Pancreas (tissue), 10 donors: ENCODE measurements at regions not wholly inside any gene's neighbourhood (a gene's known extent, or its start where the extent isn't known, plus 50 kb on each side); places are given as distances from the start of the nearest gene placed in this dataset.

Source experiments
- ATAC-seq, 4 donors: fragments of 200-7000 bp; cut with Tn5 transposase; one replicate each; pipeline versions ENCODE4 v1.8.0 to v1.9.1; 2020; ENCODE audit warnings: mild to moderate bottlenecking in 4 of 4, moderate library complexity in 4 of 4
- DNase-seq, 6 donors: peaks; one replicate each; pipeline ENCODE4 v3.0.0-alpha.2; 2020
- FAIRE-seq: peaks from 2 replicates; lab custom pipeline; 2012; peaks lifted over from hg19 to GRCh38; lab: Jason Lieb, UNC
- H3K27ac ChIP-seq, 4 donors: fragments of 200-600 bp; sonication (generic); 1 replicate in 3 of 4; 2 replicates in 1 of 4; pipeline versions ENCODE4 v1.5.0 to v1.8.0; 2020
- H3K27me3 ChIP-seq, 4 donors: fragments of 200-600 bp; one replicate each; pipeline ENCODE4 v1.8.0; 2021
- H3K36me3 ChIP-seq, 3 donors: fragments of 200-600 bp; sonication (generic) in 1 of 3; one replicate each; pipeline versions ENCODE4 v1.5.0 to v1.8.0; 2020 to 2021
- H3K4me1 ChIP-seq, 3 donors: fragments of 200-600 bp; one replicate each; pipeline ENCODE4 v1.8.0; 2021
- H3K4me3 ChIP-seq, 4 donors: fragments of 200-600 bp; sonication (generic) in 2 of 4; one replicate each; pipeline versions ENCODE4 v1.5.0 to v1.8.0; 2020 to 2021
- H3K9me3 ChIP-seq, 4 donors: fragments of 200-600 bp; one replicate each; pipeline ENCODE4 v1.8.0; 2021
- WGBS, 2 donors: extraction: QIAGEN DNeasy Blood & Tissue Kit; methylation state at CpG; one replicate each; pipeline ENCODE4 v1.1.7; 2013; 5-methylcytosine and 5-hydroxymethylcytosine counted together
- intact Hi-C, 3 donors: fragments of 100-400 bp; cut with DNase I; formaldehyde crosslinking; loops; one replicate each; pipeline versions ENCODE4 v1.11.1 to v1.14.2; 2022
- TF ChIP-seq, protein P1 (sequence below), 4 donors: fragments of 200-600 bp; sonication (generic) in 3 of 4; IDR thresholded peaks; one replicate each; pipeline versions ENCODE4 v1.5.0 to v1.8.0; 2021; ENCODE audit warnings: antibody characterized with exemption in 4 of 4
- donor health status: healthy with polysubstance abuse.
- donor health status: DM: no; HTN: no; CAD: no; lungs with moderate emphysema.
- donor health status: DM: no; HTN: no; CAD: no.
- donor health status: control.
- donor health status: control.
- donor health status: Bipolar disorder and iron deficiency.
- donor health status: DM: yes; HTN: yes; CAD: no.
- donor health status: DM: no; HTN: no; CAD: no.
- donor health status: DM: no; HTN: no; CAD: no.
- donor health status: DM: yes; HTN: yes; CAD: no.

DNA sequence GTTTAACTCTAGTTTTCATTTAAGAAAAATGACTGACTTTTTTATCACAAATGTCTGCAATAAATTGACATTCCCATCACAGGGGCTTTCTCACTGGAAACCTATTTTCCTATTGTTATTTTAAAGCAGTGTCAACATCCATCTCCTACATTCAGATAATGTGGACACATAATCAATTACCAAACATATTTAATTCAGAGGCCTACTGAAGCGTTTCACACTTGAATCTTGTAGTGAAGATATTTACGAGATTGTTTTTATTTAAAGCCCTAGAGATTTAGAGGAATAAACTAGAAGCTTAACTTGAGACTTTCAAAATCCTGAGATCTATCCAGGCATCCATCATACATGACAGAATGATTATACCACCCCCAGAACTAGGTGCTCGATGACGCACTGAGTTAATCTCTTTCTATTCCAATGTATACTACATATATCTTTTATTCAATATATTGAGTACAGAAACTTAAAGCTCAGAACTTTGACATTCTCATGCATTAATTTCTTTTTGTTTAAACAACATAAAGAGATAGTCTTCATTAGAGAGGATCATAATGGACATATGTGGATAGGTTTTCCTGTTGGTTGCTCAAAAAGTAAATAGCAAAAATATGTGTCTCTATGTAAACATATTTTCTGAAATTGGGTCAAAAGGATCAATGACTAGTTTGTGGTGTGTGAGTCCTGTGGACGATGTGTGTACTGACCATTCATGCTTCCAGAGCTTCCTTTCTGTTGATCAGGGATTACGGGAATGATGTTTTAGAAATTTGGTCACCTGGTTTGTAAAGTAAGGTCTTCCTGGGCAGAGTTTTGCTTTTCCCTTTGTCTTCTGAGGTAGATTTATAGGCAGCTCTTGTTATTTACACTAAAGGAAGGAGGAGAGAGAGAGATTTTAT is 171.5 kb upstream of the HMCN1 start:
- no peak overlapping the region for H3K27ac ChIP-seq
- intact Hi-C loops, result no loop called here
- no peaks in the 10 kb centered on the region for H3K9me3 ChIP-seq
- FAIRE-seq (no peak), DNase-seq (no peak), ATAC-seq (no peak)
- TF ChIP-seq, protein P1, sequence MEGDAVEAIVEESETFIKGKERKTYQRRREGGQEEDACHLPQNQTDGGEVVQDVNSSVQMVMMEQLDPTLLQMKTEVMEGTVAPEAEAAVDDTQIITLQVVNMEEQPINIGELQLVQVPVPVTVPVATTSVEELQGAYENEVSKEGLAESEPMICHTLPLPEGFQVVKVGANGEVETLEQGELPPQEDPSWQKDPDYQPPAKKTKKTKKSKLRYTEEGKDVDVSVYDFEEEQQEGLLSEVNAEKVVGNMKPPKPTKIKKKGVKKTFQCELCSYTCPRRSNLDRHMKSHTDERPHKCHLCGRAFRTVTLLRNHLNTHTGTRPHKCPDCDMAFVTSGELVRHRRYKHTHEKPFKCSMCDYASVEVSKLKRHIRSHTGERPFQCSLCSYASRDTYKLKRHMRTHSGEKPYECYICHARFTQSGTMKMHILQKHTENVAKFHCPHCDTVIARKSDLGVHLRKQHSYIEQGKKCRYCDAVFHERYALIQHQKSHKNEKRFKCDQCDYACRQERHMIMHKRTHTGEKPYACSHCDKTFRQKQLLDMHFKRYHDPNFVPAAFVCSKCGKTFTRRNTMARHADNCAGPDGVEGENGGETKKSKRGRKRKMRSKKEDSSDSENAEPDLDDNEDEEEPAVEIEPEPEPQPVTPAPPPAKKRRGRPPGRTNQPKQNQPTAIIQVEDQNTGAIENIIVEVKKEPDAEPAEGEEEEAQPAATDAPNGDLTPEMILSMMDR (IDR thresholded peaks at IDR 0.05), result no peak
- no peak overlapping the region for H3K4me3 ChIP-seq
- WGBS, 2 donors, result 62 to 67% methylated on average over 6 of the region's 6 CpGs
- H3K36me3 ChIP-seq, result no peaks in the 10 kb centered on the region
- H3K4me1 ChIP-seq, result peaks cover 0 to 11% (median 9%) of the 10 kb centered on the region in 3 donors
- H3K27me3 ChIP-seq, result no peaks in the 10 kb centered on the region

GRCh38 chr1:185561629-185562028 is 172.6 kb upstream of the HMCN1 start:
- Histone ChIP-seq H3K27ac (no peak overlapping the region), H3K4me1 (peaks cover 0 to 3% (median under 1%) of the 10 kb centered on the region in 3 donors), H3K4me3 (no peak overlapping the region), H3K27me3 (no peaks in the 10 kb centered on the region), H3K9me3 (no peaks in the 10 kb centered on the region), H3K36me3 (no peaks in the 10 kb centered on the region)
- WGBS, 2 donors, result 62 to 73% methylated on average over 4 of the region's 4 CpGs
- intact Hi-C loops, result no loop called here
- TF ChIP-seq, protein P1 (IDR thresholded peaks at IDR 0.05), result no peak
- ATAC-seq, result no peak
- no peak for DNase-seq
- no peak for FAIRE-seq

- WGBS, 2 donors, result 74 to 82% methylated on average over 4 of the region's 4 CpGs
- DNase-seq, result no peak
- Histone ChIP-seq H3K9me3 (no peaks in the 10 kb centered on the region), H3K4me1 (peaks cover 0 to 3% (median 0%) of the 10 kb centered on the region in 3 donors), H3K4me3 (no peak overlapping the region), H3K27me3 (no peaks in the 10 kb centered on the region), H3K27ac (no peak overlapping the region), H3K36me3 (no peaks in the 10 kb centered on the region)
- intact Hi-C loops, result no loop called here
- ATAC-seq, result peak in 1 of 4 donors; percentile 21
- FAIRE-seq, result no peak
- TF ChIP-seq, protein P1 (IDR thresholded peaks at IDR 0.05), result no peak
Observed at GRCh38 chr1:185560760-185561159, 173.4 kb upstream of the HMCN1 start.

DNA sequence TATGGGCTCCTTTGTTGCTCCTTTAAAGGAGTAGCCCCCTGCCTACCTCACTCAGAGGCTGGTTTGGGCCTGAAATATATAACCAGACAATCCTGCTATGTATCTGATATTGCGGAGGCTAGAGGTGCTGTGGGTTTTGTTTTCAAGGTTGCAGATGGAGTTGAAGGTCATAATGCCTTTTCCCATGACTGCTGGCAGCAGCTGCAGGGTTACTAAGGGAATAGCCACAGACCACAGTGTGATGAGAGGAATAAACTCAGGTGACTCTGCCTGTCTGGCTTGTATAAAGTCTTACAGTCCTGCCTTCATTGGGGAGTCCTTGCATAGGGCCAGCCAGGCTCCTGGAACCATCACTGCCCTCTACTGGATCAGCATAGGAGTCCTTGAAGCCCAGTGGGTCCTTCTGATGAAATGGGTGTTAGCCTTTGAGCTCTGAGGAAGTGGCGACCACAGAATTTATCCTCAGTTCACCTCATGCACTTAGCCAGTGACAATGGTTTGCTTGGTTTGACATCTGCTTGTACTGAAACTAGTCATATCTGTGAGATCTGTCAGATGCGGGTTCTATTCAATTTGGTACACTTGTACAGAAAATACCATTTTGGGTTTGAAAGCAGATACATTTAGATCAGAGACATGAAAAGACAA is 174.4 kb upstream of the HMCN1 start:
- TF ChIP-seq, protein P1 (IDR thresholded peaks at IDR 0.05), result no peak
- 57 to 70% methylated on average over 3 of the region's 3 CpGs for WGBS, 2 donors
- Histone ChIP-seq H3K4me3 (no peak overlapping the region), H3K27ac (no peak overlapping the region), H3K27me3 (no peaks in the 10 kb centered on the region), H3K36me3 (no peaks in the 10 kb centered on the region), H3K9me3 (no peaks in the 10 kb centered on the region), H3K4me1 (peaks cover 0 to 3% (median 0%) of the 10 kb centered on the region in 3 donors)
- DNase-seq, result peak in 5 of 6 donors; percentile 19 to 46 (median 41)
- no peak for FAIRE-seq
- intact Hi-C loops, result no loop called here
- peak; percentile 63 to 96 (median 96) for ATAC-seq
